ENCODE measurements at regions not wholly inside any gene's neighbourhood (a gene's known extent, or its start where the extent isn't known, plus 50 kb on each side); places are given as distances from the start of the nearest gene placed in this dataset.

GRCh38 chr2:150135223-150135883 is 352.1 kb downstream of the RND3 start:
- no peak for TF ChIP-seq ZKSCAN8 (CRISPR knock-in tag; IDR thresholded peaks at IDR 0.05)
- TF ChIP-seq ATF7 (IDR thresholded peaks at IDR 0.05) = no peak
- TF ChIP-seq ZNF766 (CRISPR knock-in tag; conservative IDR thresholded peaks at IDR 0.05) = no peak
- no peak for TF ChIP-seq ZNF274 (IDR thresholded peaks at IDR 0.05; ENCODE audit: borderline replicate concordance, low read depth, low read length)
- no peak for TF ChIP-seq POLR2A (conservative IDR thresholded peaks at IDR 0.05)
- TF ChIP-seq NBN (IDR thresholded peaks at IDR 0.05; ENCODE audit: low read depth) = no peak
- no peak for TF ChIP-seq FOSL1 (tag; conservative IDR thresholded peaks at IDR 0.05)
- no peak for TF ChIP-seq RFX1 (IDR thresholded peaks at IDR 0.05)
- TF ChIP-seq CTCF (IDR thresholded peaks at IDR 0.05 in 2 of 3, conservative IDR thresholded peaks at IDR 0.05 in 1 of 3; ENCODE audit: insufficient read depth in 2 of 3, low read depth in 1 of 3, low read length in 3 of 3) = no peak
- TF ChIP-seq FOXM1 (IDR thresholded peaks at IDR 0.05; ENCODE audit: low read depth) = no peak
- no peak for TF ChIP-seq FOXM1 (CRISPR knock-in tag; IDR thresholded peaks at IDR 0.05; ENCODE audit: low read depth)
- TF ChIP-seq RFX5 (IDR thresholded peaks at IDR 0.05; ENCODE audit: low read depth, low read length) = no peak

Data from K562 (cell line).